Activated naive CD4-positive, alpha-beta T cell (primary cell): ENCODE measurements at regions not wholly inside any gene's neighbourhood (a gene's known extent, or its start where the extent isn't known, plus 50 kb on each side); places are given as distances from the start of the nearest gene placed in this dataset.

ENCODE experiments used
- DNase-seq, 4 experiments: peaks; one replicate each; lab custom pipeline; 2025; lab: John Stamatoyannopoulos, UW

- no peak for DNase-seq
These were observed 331.5 kb downstream of the SLC4A3 start for GRCh38 chr2:219958941-219959340.

- no peak for DNase-seq
These were observed 332.0 kb downstream of the SLC4A3 start for GRCh38 chr2:219959471-219959870.

- DNase-seq = no peak
These were observed 334.6 kb downstream of the SLC4A3 start for GRCh38 chr2:219961947-219962498.

- DNase-seq = no peak
These were observed 335.4 kb downstream of the SLC4A3 start for GRCh38 chr2:219962801-219963200.

- DNase-seq = no peak
These were observed 338.1 kb downstream of the SLC4A3 start for GRCh38 chr2:219965287-219966194.

GRCh38 chr2:219967247-219968245 lies 340.1 kb downstream of the SLC4A3 start:
- DNase-seq = no peak

- DNase-seq = no peak
These were observed 341.4 kb downstream of the SLC4A3 start for GRCh38 chr2:219968685-219969345.

GRCh38 chr2:219969508-219969907 lies 342.1 kb downstream of the SLC4A3 start:
- DNase-seq = no peak

GRCh38 chr2:219973136-219973535 lies 345.7 kb downstream of the SLC4A3 start:
- DNase-seq = no peak

GRCh38 chr2:219976871-219977270 lies 349.4 kb downstream of the SLC4A3 start:
- DNase-seq = no peak

- DNase-seq = no peak
These were observed 353.2 kb downstream of the SLC4A3 start for GRCh38 chr2:219980638-219981037.

- no peak for DNase-seq
These were observed 356.4 kb downstream of the SLC4A3 start for GRCh38 chr2:219983836-219984235.

GRCh38 chr2:219985017-219985416 lies 357.6 kb downstream of the SLC4A3 start:
- no peak for DNase-seq

- DNase-seq = no peak
These were observed 360.4 kb downstream of the SLC4A3 start for GRCh38 chr2:219987830-219988229.

GRCh38 chr2:219989744-219990143 lies 362.3 kb downstream of the SLC4A3 start:
- no peak for DNase-seq

GRCh38 chr2:219991116-219991515 lies 363.7 kb downstream of the SLC4A3 start:
- no peak for DNase-seq

- DNase-seq = no peak
These were observed 368.0 kb downstream of the SLC4A3 start for GRCh38 chr2:219995399-219995798.

- DNase-seq = no peak
These were observed 368.7 kb downstream of the SLC4A3 start for GRCh38 chr2:219995991-219996765.

GRCh38 chr2:219997341-219997851 lies 370.0 kb downstream of the SLC4A3 start:
- DNase-seq = no peak

- no peak for DNase-seq
These were observed 370.7 kb downstream of the SLC4A3 start for GRCh38 chr2:219998107-219998506.
